GM12878 (cell line): ENCODE measurements at regions not wholly inside any gene's neighbourhood (a gene's known extent, or its start where the extent isn't known, plus 50 kb on each side); places are given as distances from the start of the nearest gene placed in this dataset.

Source experiments
- ATAC-seq: fragments of 200-7000 bp; cut with Tn5 transposase; 3 replicates; pipeline ENCODE4 v1.9.1; 2020; ENCODE audit warnings: mild to moderate bottlenecking, moderate library complexity
- BruUV-seq: library from RNA; stranded (reverse); fragments of 400-500 nt; replicated peaks from 2 replicates; lab custom pipeline; 2021; lab: Mats Ljungman, UMichigan
- CTCF ChIA-PET: fragments of 300-600 bp; sonication (Branson Sonifier 250); formaldehyde crosslinking; extraction: SDS; loops from one replicate; lab custom pipeline; 2021; ENCODE audit warnings: inconsistent platforms; lab: Yijun Ruan, JAX
- POLR2A ChIA-PET: fragments of 350-600 bp; formaldehyde crosslinking; extraction: SDS; loops from one replicate; lab custom pipeline; 2021; ENCODE audit warnings: inconsistent platforms; lab: Charles Lee
- RAD21 ChIA-PET: fragments of 300-600 bp; sonication (Branson Sonifier 250); formaldehyde crosslinking; loops from one replicate; lab custom pipeline; 2023; ENCODE audit warnings: antibody characterized with exemption; ENCODE audit not compliant: unreplicated experiment; lab: Charles Lee
- SMC1A ChIA-PET: fragments of 300-600 bp; sonication (Branson Sonifier 250); formaldehyde crosslinking; loops from one replicate; lab custom pipeline; 2023; ENCODE audit not compliant: unreplicated experiment, uncharacterized antibody; lab: Charles Lee
- DNase-seq: peaks from one replicate; pipeline ENCODE4 v3.0.0-alpha.2; 2011; ENCODE audit warnings: low read depth, low spot score
- FAIRE-seq: peaks from 3 replicates; lab custom pipeline; 2011; peaks lifted over from hg19 to GRCh38; lab: Jason Lieb, UNC
- H2AFZ ChIP-seq: 2 replicates; pipeline ENCODE4 v1.6.0; 2011; ENCODE audit warnings: low read depth, low read length, control low read depth; ENCODE audit not compliant: control insufficient read depth
- H3K27ac ChIP-seq: 2 replicates; pipeline ENCODE4 v1.5.1; 2011; ENCODE audit warnings: control low read depth; ENCODE audit not compliant: control insufficient read depth, insufficient read depth
- H3K27me3 ChIP-seq, 2 experiments: replicated peaks in 1 of 2; 2 replicates each; pipeline versions ENCODE4 v1.6.0 to v1.6.1; 2011; ENCODE audit warnings: low read length in 1 of 2; ENCODE audit not compliant: control insufficient read depth in 2 of 2, insufficient read depth in 2 of 2
- H3K36me3 ChIP-seq, 2 experiments: 2 replicates each; pipeline ENCODE4 v1.5.1; 2011; ENCODE audit warnings: low read length in 1 of 2; ENCODE audit not compliant: control insufficient read depth in 2 of 2, insufficient read depth in 2 of 2
- H3K4me1 ChIP-seq: 2 replicates; pipeline ENCODE4 v1.6.1; 2011; ENCODE audit warnings: mild to moderate bottlenecking, low read length, moderate library complexity, mixed read lengths; ENCODE audit not compliant: control insufficient read depth, insufficient read depth
- H3K4me2 ChIP-seq: 2 replicates; pipeline ENCODE4 v1.6.0; 2011; ENCODE audit warnings: control low read depth; ENCODE audit not compliant: control insufficient read depth, insufficient read depth
- H3K4me3 ChIP-seq: fragments of 200-600 bp; sonication (generic); 2 replicates; pipeline ENCODE4 v1.5.1; 2016
- H3K79me2 ChIP-seq: 2 replicates; pipeline ENCODE4 v1.6.0; 2011; ENCODE audit warnings: low read length; ENCODE audit not compliant: control insufficient read depth, insufficient read depth
- H3K9ac ChIP-seq: 2 replicates; pipeline ENCODE4 v1.8.0; 2011; ENCODE audit warnings: low read length, control low read depth, mixed read lengths; ENCODE audit not compliant: control insufficient read depth, insufficient read depth
- H3K9me3 ChIP-seq: replicated peaks from 3 replicates; pipeline ENCODE4 v1.5.1; 2011; ENCODE audit warnings: mild to moderate bottlenecking, low read length; ENCODE audit not compliant: control insufficient read depth, insufficient read depth
- H4K20me1 ChIP-seq: 2 replicates; pipeline ENCODE4 v1.6.0; 2011; ENCODE audit not compliant: control insufficient read depth, insufficient read depth
- CBFB ChIP-seq: IDR thresholded peaks from 2 replicates; pipeline ENCODE4 v1.6.1; 2016; ENCODE audit warnings: antibody characterized with exemption, low read depth
- CBX3 ChIP-seq: fragments of 200-600 bp; sonication (generic); IDR thresholded peaks from 2 replicates; pipeline ENCODE4 v1.6.1; 2016; ENCODE audit warnings: low read depth, borderline replicate concordance
- CHD1 ChIP-seq: IDR thresholded peaks from 2 replicates; pipeline ENCODE4 v1.6.1; 2012; ENCODE audit warnings: low read depth, low read length, improper control_type of control experiment
- FOXM1 ChIP-seq: IDR thresholded peaks from 2 replicates; pipeline ENCODE4 v1.6.1; 2012; ENCODE audit warnings: low read depth, mild to moderate bottlenecking, inconsistent platforms, low read length, moderate library complexity
- MYC ChIP-seq: IDR thresholded peaks from 2 replicates; pipeline ENCODE4 v1.6.1; 2011; ENCODE audit warnings: mild to moderate bottlenecking, low read length, moderate library complexity, inconsistent platforms; ENCODE audit not compliant: insufficient read depth, insufficient replicate concordance, insufficient read length, severe bottlenecking
- NBN ChIP-seq: fragments of 450-650 bp; IDR thresholded peaks from 2 replicates; pipeline ENCODE4 v1.6.1; 2016
- PAX5 ChIP-seq: IDR thresholded peaks from 2 replicates; pipeline ENCODE4 v1.6.1; 2011; ENCODE audit warnings: low read depth, low read length, borderline replicate concordance
- POLR2AphosphoS5 ChIP-seq: IDR thresholded peaks from 2 replicates; pipeline ENCODE4 v1.6.1; 2011; ENCODE audit warnings: mild to moderate bottlenecking, low read length, inconsistent platforms
- RB1 ChIP-seq: fragments of 450-650 bp; formaldehyde crosslinking; IDR thresholded peaks from 2 replicates; pipeline ENCODE4 v1.6.1; 2017; ENCODE audit warnings: mild to moderate bottlenecking, borderline replicate concordance
- SMAD5 ChIP-seq: IDR thresholded peaks from 2 replicates; pipeline ENCODE4 v1.6.1; 2016; ENCODE audit warnings: antibody characterized with exemption, low read depth
- SPI1 ChIP-seq: IDR thresholded peaks from 2 replicates; pipeline ENCODE4 v1.6.1; 2011; ENCODE audit warnings: low read depth, mild to moderate bottlenecking, low read length, moderate library complexity, borderline replicate concordance; ENCODE audit not compliant: insufficient read depth
- STAT1 ChIP-seq: fragments of 450-650 bp; conservative IDR thresholded peaks from 2 replicates; pipeline ENCODE4 v1.6.1; 2014; ENCODE audit warnings: antibody characterized with exemption, mild to moderate bottlenecking
- ZBTB11 ChIP-seq: fragments of 450-650 bp; formaldehyde crosslinking; IDR thresholded peaks from 2 replicates; pipeline ENCODE4 v1.5.0; 2022; ENCODE audit warnings: mild to moderate bottlenecking, missing genetic modification characterization
- WGBS: methylation state at CpG from one replicate; pipeline ENCODE4 v1.1.6; 2016; ENCODE audit warnings: low lambda C conversion rate; ENCODE audit not compliant: insufficient replicate concordance, insufficient coverage; ENCODE audit errors: missing lambda C conversion rate; 5-methylcytosine and 5-hydroxymethylcytosine counted together
- in situ Hi-C: fragments of 300-500 bp; cut with MboI; formaldehyde crosslinking; loops from 9 replicates; pipeline ENCODE4 v1.14.3; 2018; ENCODE audit warnings: mixed read lengths
- intact Hi-C: fragments of 100-400 bp; cut with micrococcal nuclease; formaldehyde crosslinking; loops from one replicate; pipeline ENCODE4 v1.14.2; 2022; ENCODE audit not compliant: unreplicated experiment

GRCh38 chr10:60575105-60575504, 185.4 kb upstream of the ANK3 start:
- no TSS peak for BruUV-seq
- Histone ChIP-seq H3K36me3 (no peaks in the 10 kb centered on the region), H3K4me2 (no peak overlapping the region), H3K27ac (no peak overlapping the region), H3K4me3 (no peak overlapping the region), H3K79me2 (no peaks in the 10 kb centered on the region), H3K9ac (no peak overlapping the region), H4K20me1 (no peaks in the 10 kb centered on the region), H3K9me3 (no peaks in the 10 kb centered on the region), H3K27me3 (no peaks in the 10 kb centered on the region), H3K4me1 (no peaks in the 10 kb centered on the region), H2AFZ (no peak overlapping the region)
- ChIA-PET CTCF (no interaction called here), POLR2A (no interaction called here), RAD21 (no interaction called here), SMC1A (no interaction called here)
- no peak for DNase-seq
- FAIRE-seq = no peak
- no peak for TF ChIP-seq CBX3
- TF ChIP-seq SPI1 = no peak
- no peak for TF ChIP-seq RB1
- TF ChIP-seq CHD1 = no peak
- in situ Hi-C loops (no loop called here), intact Hi-C loops (no loop called here)
- no peak for ATAC-seq
- WGBS = 28% methylated on average over 6 of the region's 6 CpGs

GRCh38 chr10:60574388-60574787, 184.7 kb upstream of the ANK3 start:
- H3K27me3 ChIP-seq = no peaks in the 10 kb centered on the region
- in situ Hi-C loops = no loop called here
- H4K20me1 ChIP-seq = no peaks in the 10 kb centered on the region
- WGBS = 74% methylated on average over 4 of the region's 4 CpGs
- no peaks in the 10 kb centered on the region for H3K4me1 ChIP-seq
- H3K36me3 ChIP-seq = no peaks in the 10 kb centered on the region
- H3K9me3 ChIP-seq = no peaks in the 10 kb centered on the region
- H3K9ac ChIP-seq = no peak overlapping the region
- RAD21 ChIA-PET = no interaction called here
- no peaks in the 10 kb centered on the region for H3K79me2 ChIP-seq
- DNase-seq (no peak), FAIRE-seq (no peak), ATAC-seq (no peak)
- BruUV-seq = no TSS peak
- H2AFZ ChIP-seq = no peak overlapping the region
- POLR2A ChIA-PET = no interaction called here
- no peak overlapping the region for H3K4me2 ChIP-seq
- CTCF ChIA-PET = no interaction called here
- no peak overlapping the region for H3K4me3 ChIP-seq
- intact Hi-C loops = no loop called here
- SMC1A ChIA-PET = no interaction called here
- no peak overlapping the region for H3K27ac ChIP-seq
- TF ChIP-seq NBN = no peak
- TF ChIP-seq CBFB = no peak
- no peak for TF ChIP-seq ZBTB11 (CRISPR knock-in tag)
- TF ChIP-seq POLR2AphosphoS5 = no peak
- no peak for TF ChIP-seq STAT1
- no peak for TF ChIP-seq MYC
- TF ChIP-seq PAX5 = no peak
- TF ChIP-seq SMAD5 = no peak
- no peak for TF ChIP-seq CBX3
- no peak for TF ChIP-seq FOXM1
